Panc1 (cell line): ENCODE measurements at regions not wholly inside any gene's neighbourhood (a gene's known extent, or its start where the extent isn't known, plus 50 kb on each side); places are given as distances from the start of the nearest gene placed in this dataset.

Experiments
- ATAC-seq: fragments of 200-7000 bp; cut with Tn5 transposase; 2 replicates; pipeline ENCODE4 v1.9.1; 2020; ENCODE audit warnings: mild to moderate bottlenecking, moderate library complexity
- BruUV-seq: library from RNA; stranded (reverse); fragments of 400-500 nt; replicated peaks from 2 replicates; lab custom pipeline; 2021; lab: Mats Ljungman, UMichigan
- CTCF ChIA-PET: fragments of 300-600 bp; sonication (Branson Sonifier 250); formaldehyde crosslinking; loops from one replicate; lab custom pipeline; 2022; ENCODE audit warnings: antibody characterized with exemption; lab: Charles Lee
- POLR2A ChIA-PET: fragments of 300-600 bp; sonication (Branson Sonifier 250); formaldehyde crosslinking; loops from one replicate; lab custom pipeline; 2022; ENCODE audit warnings: antibody characterized with exemption; lab: Charles Lee
- DNase-seq: peaks from one replicate; pipeline ENCODE4 v3.0.0-alpha.2; 2010; ENCODE audit warnings: low read depth, low spot score
- H3K27ac ChIP-seq: 2 replicates; pipeline ENCODE4 v1.5.1; 2011; ENCODE audit warnings: mild to moderate bottlenecking, low read length, inconsistent platforms
- H3K27me3 ChIP-seq: fragments of 200-500 bp; sonication (Bioruptor generic); 2 replicates; pipeline ENCODE4 v1.6.0; 2014; ENCODE audit warnings: low read length, inconsistent platforms; ENCODE audit not compliant: control insufficient read depth, insufficient read depth
- H3K36me3 ChIP-seq: fragments of 200-500 bp; sonication (Bioruptor generic); 2 replicates; pipeline ENCODE4 v1.5.1; 2014; ENCODE audit warnings: inconsistent platforms, mild to moderate bottlenecking, low read length, moderate library complexity; ENCODE audit not compliant: control insufficient read depth, insufficient read depth
- H3K4me1 ChIP-seq: 2 replicates; pipeline ENCODE4 v1.5.1; 2011; ENCODE audit warnings: inconsistent platforms, mild to moderate bottlenecking, low read length, moderate library complexity; ENCODE audit not compliant: control insufficient read depth, insufficient read depth
- H3K4me3 ChIP-seq, 2 experiments: 2 replicates each; pipeline ENCODE4 v1.5.1; 2011 to 2012; ENCODE audit warnings: low read depth in 2 of 2, low read length in 2 of 2, mild to moderate bottlenecking in 2 of 2, inconsistent platforms in 1 of 2, moderate library complexity in 1 of 2
- H3K9me3 ChIP-seq: fragments of 200-500 bp; sonication (Bioruptor generic); 2 replicates; pipeline ENCODE4 v1.5.1; 2014; ENCODE audit warnings: low read depth, mild to moderate bottlenecking, inconsistent platforms, low read length, moderate library complexity; ENCODE audit not compliant: control insufficient read depth, insufficient read depth
- POLR2AphosphoS5 ChIP-seq: IDR thresholded peaks from 2 replicates; pipeline ENCODE4 v1.6.1; 2012; ENCODE audit warnings: mild to moderate bottlenecking, low read depth, low read length, moderate library complexity
- SIN3A ChIP-seq: IDR thresholded peaks from 2 replicates; pipeline ENCODE4 v1.6.1; 2012; ENCODE audit warnings: low read depth, mild to moderate bottlenecking, low read length, moderate library complexity, borderline replicate concordance; ENCODE audit not compliant: insufficient read depth
- TCF7L2 ChIP-seq: IDR thresholded peaks from 2 replicates; pipeline ENCODE4 v1.6.1; 2011; ENCODE audit warnings: mild to moderate bottlenecking, low read depth, low read length, inconsistent platforms
- in situ Hi-C: cut with HindIII; loops from 2 replicates; pipeline ENCODE4 v1.10.0; 2016; ENCODE audit warnings: low sequenced_read_pairs, low pct_unique_long_range_greater_than_20kb
- intact Hi-C: fragments of 100-400 bp; cut with micrococcal nuclease; formaldehyde crosslinking; loops from one replicate; pipeline ENCODE4 v1.10.0; 2022; ENCODE audit not compliant: unreplicated experiment
- TF ChIP-seq, protein P1 (sequence below): fragments of 450-650 bp; IDR thresholded peaks from 2 replicates; pipeline ENCODE4 v1.5.1; 2017; ENCODE audit warnings: mild to moderate bottlenecking
- TF ChIP-seq, protein P2 (sequence below), 2 experiments: IDR thresholded peaks; 2 replicates each; pipeline ENCODE4 v1.6.1; 2011 to 2012; ENCODE audit warnings: low read depth in 2 of 2, control low read depth in 1 of 2, low read length in 1 of 2, mild to moderate bottlenecking in 1 of 2, moderate library complexity in 1 of 2; ENCODE audit not compliant: insufficient read depth in 1 of 2

DNA sequence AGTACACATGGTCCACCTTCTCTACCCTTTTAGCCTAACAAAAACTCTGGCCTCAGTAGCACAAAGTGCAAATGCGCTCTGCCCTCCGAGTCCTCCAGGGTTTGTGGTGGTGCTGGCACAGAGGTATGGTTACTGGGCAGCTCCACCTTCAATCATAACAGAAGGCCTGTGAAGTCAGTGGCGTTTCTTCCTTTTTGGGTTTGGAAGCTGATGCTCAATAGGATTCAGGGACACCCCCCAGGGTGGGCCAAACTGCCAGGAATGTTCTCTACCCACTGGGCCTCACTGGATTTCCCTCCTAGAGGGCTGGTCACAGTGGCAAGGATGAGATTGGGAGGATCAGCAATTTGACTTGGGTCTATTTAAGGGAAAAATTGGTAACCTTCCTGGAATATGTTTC lies 286.1 kb upstream of the FOXQ1 start:
- Histone ChIP-seq H3K27ac (0 out of 2 replicates have a peak overlapping the region, but pooled peaks have one; percentile 18), H3K27me3 (no peaks in the 10 kb centered on the region), H3K9me3 (no peaks in the 10 kb centered on the region), H3K36me3 (no peaks in the 10 kb centered on the region), H3K4me1 (peaks cover 7% of the 10 kb centered on the region; the same call in 1 of the 2 replicates), H3K4me3 (no peak overlapping the region)
- no peak for ATAC-seq
- DNase-seq = no peak
- TF ChIP-seq TCF7L2 = no peak
- TF ChIP-seq, protein P1, sequence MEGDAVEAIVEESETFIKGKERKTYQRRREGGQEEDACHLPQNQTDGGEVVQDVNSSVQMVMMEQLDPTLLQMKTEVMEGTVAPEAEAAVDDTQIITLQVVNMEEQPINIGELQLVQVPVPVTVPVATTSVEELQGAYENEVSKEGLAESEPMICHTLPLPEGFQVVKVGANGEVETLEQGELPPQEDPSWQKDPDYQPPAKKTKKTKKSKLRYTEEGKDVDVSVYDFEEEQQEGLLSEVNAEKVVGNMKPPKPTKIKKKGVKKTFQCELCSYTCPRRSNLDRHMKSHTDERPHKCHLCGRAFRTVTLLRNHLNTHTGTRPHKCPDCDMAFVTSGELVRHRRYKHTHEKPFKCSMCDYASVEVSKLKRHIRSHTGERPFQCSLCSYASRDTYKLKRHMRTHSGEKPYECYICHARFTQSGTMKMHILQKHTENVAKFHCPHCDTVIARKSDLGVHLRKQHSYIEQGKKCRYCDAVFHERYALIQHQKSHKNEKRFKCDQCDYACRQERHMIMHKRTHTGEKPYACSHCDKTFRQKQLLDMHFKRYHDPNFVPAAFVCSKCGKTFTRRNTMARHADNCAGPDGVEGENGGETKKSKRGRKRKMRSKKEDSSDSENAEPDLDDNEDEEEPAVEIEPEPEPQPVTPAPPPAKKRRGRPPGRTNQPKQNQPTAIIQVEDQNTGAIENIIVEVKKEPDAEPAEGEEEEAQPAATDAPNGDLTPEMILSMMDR = no peak
- TF ChIP-seq, protein P2, sequence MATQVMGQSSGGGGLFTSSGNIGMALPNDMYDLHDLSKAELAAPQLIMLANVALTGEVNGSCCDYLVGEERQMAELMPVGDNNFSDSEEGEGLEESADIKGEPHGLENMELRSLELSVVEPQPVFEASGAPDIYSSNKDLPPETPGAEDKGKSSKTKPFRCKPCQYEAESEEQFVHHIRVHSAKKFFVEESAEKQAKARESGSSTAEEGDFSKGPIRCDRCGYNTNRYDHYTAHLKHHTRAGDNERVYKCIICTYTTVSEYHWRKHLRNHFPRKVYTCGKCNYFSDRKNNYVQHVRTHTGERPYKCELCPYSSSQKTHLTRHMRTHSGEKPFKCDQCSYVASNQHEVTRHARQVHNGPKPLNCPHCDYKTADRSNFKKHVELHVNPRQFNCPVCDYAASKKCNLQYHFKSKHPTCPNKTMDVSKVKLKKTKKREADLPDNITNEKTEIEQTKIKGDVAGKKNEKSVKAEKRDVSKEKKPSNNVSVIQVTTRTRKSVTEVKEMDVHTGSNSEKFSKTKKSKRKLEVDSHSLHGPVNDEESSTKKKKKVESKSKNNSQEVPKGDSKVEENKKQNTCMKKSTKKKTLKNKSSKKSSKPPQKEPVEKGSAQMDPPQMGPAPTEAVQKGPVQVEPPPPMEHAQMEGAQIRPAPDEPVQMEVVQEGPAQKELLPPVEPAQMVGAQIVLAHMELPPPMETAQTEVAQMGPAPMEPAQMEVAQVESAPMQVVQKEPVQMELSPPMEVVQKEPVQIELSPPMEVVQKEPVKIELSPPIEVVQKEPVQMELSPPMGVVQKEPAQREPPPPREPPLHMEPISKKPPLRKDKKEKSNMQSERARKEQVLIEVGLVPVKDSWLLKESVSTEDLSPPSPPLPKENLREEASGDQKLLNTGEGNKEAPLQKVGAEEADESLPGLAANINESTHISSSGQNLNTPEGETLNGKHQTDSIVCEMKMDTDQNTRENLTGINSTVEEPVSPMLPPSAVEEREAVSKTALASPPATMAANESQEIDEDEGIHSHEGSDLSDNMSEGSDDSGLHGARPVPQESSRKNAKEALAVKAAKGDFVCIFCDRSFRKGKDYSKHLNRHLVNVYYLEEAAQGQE (IDR thresholded peaks at IDR 0.05; ENCODE audit: insufficient read depth in 1 of 2, low read depth in 2 of 2, low read length in 1 of 2) = no peak
- no peak for TF ChIP-seq SIN3A
- TF ChIP-seq POLR2AphosphoS5 = no peak
- in situ Hi-C loops (no loop called here), intact Hi-C loops (no loop called here)
- no TSS peak for BruUV-seq
- POLR2A ChIA-PET = no interaction called here
- CTCF ChIA-PET = interaction anchor here (0.5 kb wide), 1 partner anchor 21 kb away, joined by 4 read pairs; no protein-coding TSS in a partner anchor

DNA sequence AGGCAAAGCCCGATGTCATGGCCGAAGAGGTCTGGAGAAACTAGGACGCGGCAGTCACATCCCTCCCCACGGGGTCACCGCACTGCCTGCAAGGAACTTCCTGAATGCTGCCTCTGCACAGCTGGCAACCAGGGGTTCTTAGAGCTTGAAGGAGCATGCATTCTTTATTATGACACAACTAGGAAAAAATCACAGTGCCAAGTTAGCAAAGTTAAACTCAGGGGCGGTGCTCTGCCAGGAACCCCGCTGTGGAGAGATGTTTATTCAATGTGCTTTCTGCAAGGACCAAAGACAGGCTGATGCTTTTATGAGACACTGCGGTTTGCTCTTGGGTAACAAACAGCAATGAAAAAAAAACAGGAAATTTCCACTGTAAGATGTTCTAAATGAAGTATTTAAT lies 287.3 kb upstream of the FOXQ1 start:
- Histone ChIP-seq H3K9me3 (no peaks in the 10 kb centered on the region), H3K27me3 (no peaks in the 10 kb centered on the region), H3K4me3 (no peak overlapping the region), H3K36me3 (no peaks in the 10 kb centered on the region), H3K27ac (no peak overlapping the region), H3K4me1 (peaks cover 7% of the 10 kb centered on the region; the same call in 1 of the 2 replicates)
- intact Hi-C loops = no loop called here
- POLR2A ChIA-PET = no interaction called here
- in situ Hi-C loops = no loop called here
- ATAC-seq = peak; percentile 72
- TF ChIP-seq, protein P2 (IDR thresholded peaks at IDR 0.05; ENCODE audit: insufficient read depth in 1 of 2, low read depth in 2 of 2, low read length in 1 of 2) = no peak
- TF ChIP-seq, protein P1 = no peak
- no peak for TF ChIP-seq SIN3A
- peak; percentile 96 for TF ChIP-seq TCF7L2
- BruUV-seq = no TSS peak
- CTCF ChIA-PET = no interaction called here
- DNase-seq = no peak
